ENCODE measurements at regions not wholly inside any gene's neighbourhood (a gene's known extent, or its start where the extent isn't known, plus 50 kb on each side); places are given as distances from the start of the nearest gene placed in this dataset.

DNA sequence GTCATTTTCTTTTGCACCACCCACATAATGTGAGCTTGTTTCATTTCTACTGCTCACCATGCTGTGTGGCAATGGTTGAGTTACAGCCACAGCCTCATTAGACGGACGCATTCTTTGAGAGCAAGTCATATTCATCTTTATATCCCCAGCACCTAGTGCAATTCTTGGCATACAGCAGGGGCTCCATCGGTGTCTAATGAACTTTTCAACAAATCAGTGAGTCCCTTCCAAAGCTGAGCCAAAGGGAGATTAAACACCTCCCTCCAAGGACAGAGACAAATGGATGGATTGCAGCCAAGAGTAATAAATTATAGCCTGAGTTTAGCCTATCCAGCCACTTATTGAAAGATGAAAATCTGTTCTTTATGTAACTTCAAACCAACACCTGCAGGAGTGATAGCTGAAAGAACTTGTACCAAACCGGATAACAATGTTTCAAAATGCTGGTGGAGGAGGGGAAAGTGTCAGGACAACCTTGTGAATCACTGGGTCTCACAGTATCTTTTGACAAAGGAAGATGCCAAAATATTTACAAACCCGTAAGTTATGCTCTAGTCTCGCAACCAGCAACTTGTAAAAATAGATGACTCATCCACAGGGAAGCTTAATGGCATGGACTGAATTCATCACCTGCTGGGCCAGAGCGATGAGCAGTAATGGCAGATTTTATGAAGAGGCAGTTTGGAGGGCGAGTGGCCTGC is 139.0 kb downstream of the PXDC1 start:
- TF ChIP-seq, protein P1, sequence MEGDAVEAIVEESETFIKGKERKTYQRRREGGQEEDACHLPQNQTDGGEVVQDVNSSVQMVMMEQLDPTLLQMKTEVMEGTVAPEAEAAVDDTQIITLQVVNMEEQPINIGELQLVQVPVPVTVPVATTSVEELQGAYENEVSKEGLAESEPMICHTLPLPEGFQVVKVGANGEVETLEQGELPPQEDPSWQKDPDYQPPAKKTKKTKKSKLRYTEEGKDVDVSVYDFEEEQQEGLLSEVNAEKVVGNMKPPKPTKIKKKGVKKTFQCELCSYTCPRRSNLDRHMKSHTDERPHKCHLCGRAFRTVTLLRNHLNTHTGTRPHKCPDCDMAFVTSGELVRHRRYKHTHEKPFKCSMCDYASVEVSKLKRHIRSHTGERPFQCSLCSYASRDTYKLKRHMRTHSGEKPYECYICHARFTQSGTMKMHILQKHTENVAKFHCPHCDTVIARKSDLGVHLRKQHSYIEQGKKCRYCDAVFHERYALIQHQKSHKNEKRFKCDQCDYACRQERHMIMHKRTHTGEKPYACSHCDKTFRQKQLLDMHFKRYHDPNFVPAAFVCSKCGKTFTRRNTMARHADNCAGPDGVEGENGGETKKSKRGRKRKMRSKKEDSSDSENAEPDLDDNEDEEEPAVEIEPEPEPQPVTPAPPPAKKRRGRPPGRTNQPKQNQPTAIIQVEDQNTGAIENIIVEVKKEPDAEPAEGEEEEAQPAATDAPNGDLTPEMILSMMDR (IDR thresholded peaks at IDR 0.05; ENCODE audit: low read depth, low read length) = no peak
- no peak for TF ChIP-seq POLR2A (IDR thresholded peaks at IDR 0.05; ENCODE audit: extremely low read depth, insufficient read length)
- TF ChIP-seq, protein P2, sequence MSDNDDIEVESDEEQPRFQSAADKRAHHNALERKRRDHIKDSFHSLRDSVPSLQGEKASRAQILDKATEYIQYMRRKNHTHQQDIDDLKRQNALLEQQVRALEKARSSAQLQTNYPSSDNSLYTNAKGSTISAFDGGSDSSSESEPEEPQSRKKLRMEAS (IDR thresholded peaks at IDR 0.05; ENCODE audit: low read depth, low read length) = no peak

Measured in NB4 (cell line).